Kidney (tissue), 13 donors: ENCODE measurements at regions not wholly inside any gene's neighbourhood (a gene's known extent, or its start where the extent isn't known, plus 50 kb on each side); places are given as distances from the start of the nearest gene placed in this dataset.
"Not testable (repeated sequence)": the region's sequence is repeated elsewhere in the genome, so short reads cannot be mapped to it uniquely, and the experiment has no call there.

Source experiments
- DNase-seq, 5 donors: peaks; one replicate each; pipeline ENCODE4 v3.0.0-alpha.2; 2013 to 2020
- FAIRE-seq: peaks from 2 replicates; lab custom pipeline; 2012; peaks lifted over from hg19 to GRCh38; lab: Jason Lieb, UNC
- H3K27ac ChIP-seq, 2 donors: one replicate each; pipeline ENCODE4 v1.7.0; 2013; ENCODE audit warnings: low read depth in 2 of 2, low read length in 2 of 2, inconsistent platforms in 1 of 2
- H3K27me3 ChIP-seq: one replicate; pipeline ENCODE4 v1.7.1; 2013; ENCODE audit warnings: low read length, inconsistent platforms; ENCODE audit not compliant: control insufficient read depth, insufficient read depth
- H3K36me3 ChIP-seq, 3 donors: one replicate each; pipeline versions ENCODE4 v1.7.0 to v1.7.1; 2013; ENCODE audit warnings: low read length in 3 of 3, control low read depth in 1 of 3, inconsistent platforms in 1 of 3; ENCODE audit not compliant: insufficient read depth in 3 of 3, control insufficient read depth in 2 of 3
- H3K4me1 ChIP-seq, 3 donors: one replicate each; pipeline versions ENCODE4 v1.7.0 to v1.7.1; 2013; ENCODE audit warnings: low read length in 3 of 3, inconsistent platforms in 1 of 3, low read depth in 1 of 3; ENCODE audit not compliant: control insufficient read depth in 2 of 3, insufficient read depth in 2 of 3
- H3K4me3 ChIP-seq, 3 donors: one replicate each; pipeline versions ENCODE4 v1.7.0 to v1.8.1; 2013; ENCODE audit warnings: low read length in 3 of 3, control low read depth in 1 of 3, inconsistent platforms in 1 of 3
- H3K9ac ChIP-seq, 3 donors: one replicate each; pipeline versions ENCODE4 v1.7.0 to v1.7.1; 2013; ENCODE audit warnings: low read length in 3 of 3, control low read depth in 1 of 3, inconsistent platforms in 1 of 3
- H3K9me3 ChIP-seq, 3 donors: one replicate each; pipeline versions ENCODE4 v1.7.0 to v1.7.1; 2013; ENCODE audit warnings: low read length in 3 of 3, control low read depth in 1 of 3, inconsistent platforms in 1 of 3; ENCODE audit not compliant: control insufficient read depth in 2 of 3, insufficient read depth in 1 of 3
- CTCF ChIP-seq: IDR thresholded peaks from 3 replicates; pipeline ENCODE4 v1.5.1; 2012; ENCODE audit warnings: mild to moderate bottlenecking, moderate library complexity, borderline replicate concordance; ENCODE audit not compliant: insufficient read depth; ENCODE audit errors: extremely low read depth
- intact Hi-C: fragments of 100-400 bp; cut with DNase I; formaldehyde crosslinking; loops from one replicate; pipeline ENCODE4 v1.11.1; 2022
- donor health status: control.
- donor health status: control.
- donor health status: control.
- donor health status: control.
- donor health status: control.
- donor health status: DM: yes; HTN: yes; CAD: no.
- donor health status: Normal renal cell carcinoma (clear cell type).

GRCh38 chr2:106336108-106336507 is 132.1 kb downstream of the RGPD3 start:
- Histone ChIP-seq H3K27me3 (no peaks in the 10 kb centered on the region), H3K9ac (no peak overlapping the region), H3K4me3 (no peak overlapping the region), H3K27ac (no peak overlapping the region), H3K9me3 (no peaks in the 10 kb centered on the region), H3K4me1 (no peaks in the 10 kb centered on the region), H3K36me3 (no peaks in the 10 kb centered on the region)
- no peak for DNase-seq
- TF ChIP-seq CTCF: no peak
- FAIRE-seq: no peak
- intact Hi-C loops: no loop called here

- Histone ChIP-seq H3K4me3 (no peak overlapping the region), H3K9ac (no peak overlapping the region), H3K9me3 (no peaks in the 10 kb centered on the region), H3K27me3 (no peaks in the 10 kb centered on the region), H3K4me1 (no peaks in the 10 kb centered on the region), H3K27ac (no peak overlapping the region), H3K36me3 (no peaks in the 10 kb centered on the region)
- FAIRE-seq (no peak), DNase-seq (no peak)
- intact Hi-C loops: no loop called here
- no peak for TF ChIP-seq CTCF
Observed at GRCh38 chr2:106334802-106335201, 133.4 kb downstream of the RGPD3 start.

- H3K36me3 ChIP-seq, H3K27ac ChIP-seq, H3K4me3 ChIP-seq, H3K4me1 ChIP-seq, H3K9ac ChIP-seq, H3K27me3 ChIP-seq, DNase-seq, intact Hi-C loops, H3K9me3 ChIP-seq, FAIRE-seq: not testable (repeated sequence)
Observed at GRCh38 chr2:106333253-106333873, 134.8 kb downstream of the RGPD3 start.

- Histone ChIP-seq H3K4me1 (no peaks in the 10 kb centered on the region), H3K36me3 (no peaks in the 10 kb centered on the region), H3K9ac (no peak overlapping the region), H3K9me3 (no peaks in the 10 kb centered on the region), H3K27ac (no peak overlapping the region), H3K27me3 (no peaks in the 10 kb centered on the region), H3K4me3 (no peak overlapping the region)
- FAIRE-seq (no peak), DNase-seq (no peak)
- intact Hi-C loops: no loop called here
- TF ChIP-seq CTCF: no peak
Observed at GRCh38 chr2:106332054-106332453, 136.2 kb downstream of the RGPD3 start.

- H3K4me3 ChIP-seq, H3K9ac ChIP-seq, H3K27ac ChIP-seq, H3K27me3 ChIP-seq, H3K9me3 ChIP-seq, H3K36me3 ChIP-seq, FAIRE-seq, H3K4me1 ChIP-seq, intact Hi-C loops, DNase-seq: not testable (repeated sequence)
Observed at GRCh38 chr2:106330384-106331261, 136.5 kb upstream of the UXS1 start.
